WTC11 (cell line): ENCODE measurements at regions not wholly inside any gene's neighbourhood (a gene's known extent, or its start where the extent isn't known, plus 50 kb on each side); places are given as distances from the start of the nearest gene placed in this dataset.

Source experiments
- ATAC-seq: fragments of 200-7000 bp; cut with Tn5 transposase; 2 replicates; pipeline ENCODE4 v1.10.0; 2021; ENCODE audit warnings: mild to moderate bottlenecking, moderate library complexity
- CTCF ChIA-PET: fragments of 300-600 bp; sonication (Branson Sonifier 250); formaldehyde crosslinking; loops from one replicate; lab custom pipeline; 2021; ENCODE audit warnings: antibody characterized with exemption; lab: Charles Lee
- POLR2A ChIA-PET: fragments of 350-600 bp; sonication (Branson Sonifier 250); formaldehyde crosslinking; loops from one replicate; lab custom pipeline; 2021; ENCODE audit warnings: antibody characterized with exemption; lab: Charles Lee
- DNase-seq: peaks from one replicate; pipeline ENCODE4 v3.0.0; 2021; ENCODE audit warnings: low spot score
- H3K27ac Mint-ChIP-seq: 2 replicates; pipeline ENCODE4 v1.8.0; 2021; ENCODE audit warnings: mixed read lengths
- H3K27me3 Mint-ChIP-seq: 2 replicates; pipeline ENCODE4 v1.8.0; 2021; ENCODE audit warnings: low read depth, mild to moderate bottlenecking, moderate library complexity, mixed read lengths
- H3K36me3 Mint-ChIP-seq: 2 replicates; pipeline ENCODE4 v1.8.0; 2021; ENCODE audit warnings: mixed read lengths
- H3K4me1 Mint-ChIP-seq: 2 replicates; pipeline ENCODE4 v1.8.0; 2022; ENCODE audit warnings: mixed read lengths
- H3K4me3 Mint-ChIP-seq: 2 replicates; pipeline ENCODE4 v1.8.0; 2021; ENCODE audit warnings: mild to moderate bottlenecking, moderate library complexity, mixed read lengths
- H3K9me3 Mint-ChIP-seq: 2 replicates; pipeline ENCODE4 v1.8.0; 2021; ENCODE audit warnings: mixed read lengths
- CREM ChIP-seq: sonication (generic); formaldehyde crosslinking; IDR thresholded peaks from 2 replicates; pipeline ENCODE4 v1.8.1; 2022; ENCODE audit warnings: mild to moderate bottlenecking, missing genetic modification reagents, moderate library complexity
- EMX1 ChIP-seq: fragments of 250-450 bp; sonication (Bioruptor Pico); IDR thresholded peaks from 2 replicates; pipeline ENCODE4 v1.8.0; 2021; ENCODE audit warnings: mild to moderate bottlenecking
- ESRRA ChIP-seq: sonication (generic); formaldehyde crosslinking; IDR thresholded peaks from 2 replicates; pipeline ENCODE4 v1.8.1; 2022; ENCODE audit warnings: mild to moderate bottlenecking, missing genetic modification reagents, borderline replicate concordance
- ETV6 ChIP-seq: sonication (generic); formaldehyde crosslinking; IDR thresholded peaks from 2 replicates; pipeline ENCODE4 v1.8.1; 2022; ENCODE audit warnings: mild to moderate bottlenecking, missing genetic modification reagents
- GABPB1 ChIP-seq: sonication (generic); formaldehyde crosslinking; IDR thresholded peaks from 2 replicates; pipeline ENCODE4 v1.8.1; 2023; ENCODE audit warnings: mild to moderate bottlenecking, missing genetic modification reagents
- JAZF1 ChIP-seq: fragments of 250-450 bp; sonication (Bioruptor Pico); IDR thresholded peaks from 2 replicates; pipeline ENCODE4 v1.9.0; 2021; ENCODE audit warnings: moderate library complexity, mild to moderate bottlenecking, inconsistent platforms
- JUN ChIP-seq: sonication (generic); formaldehyde crosslinking; IDR thresholded peaks from 2 replicates; pipeline ENCODE4 v1.8.0; 2023; ENCODE audit warnings: mild to moderate bottlenecking, missing genetic modification reagents
- OVOL2 ChIP-seq: fragments of 250-450 bp; sonication (Bioruptor Pico); IDR thresholded peaks from 2 replicates; pipeline ENCODE4 v1.9.0; 2021; ENCODE audit warnings: mild to moderate bottlenecking, borderline replicate concordance
- RORB ChIP-seq: fragments of 250-450 bp; sonication (Bioruptor Pico); IDR thresholded peaks from 2 replicates; pipeline ENCODE4 v1.9.0; 2021; ENCODE audit warnings: mild to moderate bottlenecking
- ZNF219 ChIP-seq: sonication (generic); formaldehyde crosslinking; IDR thresholded peaks from 2 replicates; pipeline ENCODE4 v1.8.0; 2023; ENCODE audit warnings: missing genetic modification reagents, mild to moderate bottlenecking, borderline replicate concordance
- ZNF232 ChIP-seq: sonication (generic); formaldehyde crosslinking; IDR thresholded peaks from 2 replicates; pipeline ENCODE4 v1.8.0; 2022; ENCODE audit warnings: mild to moderate bottlenecking, missing genetic modification reagents
- ZNF396 ChIP-seq: fragments of 250-450 bp; sonication (Bioruptor Pico); IDR thresholded peaks from 2 replicates; pipeline ENCODE4 v1.8.0; 2021; ENCODE audit warnings: mild to moderate bottlenecking, moderate library complexity, borderline replicate concordance
- TF ChIP-seq, protein P1 (sequence below): fragments of 250-450 bp; sonication (Bioruptor Pico); IDR thresholded peaks from 2 replicates; pipeline ENCODE4 v1.9.0; 2021; ENCODE audit warnings: mild to moderate bottlenecking
- TF ChIP-seq, protein P2 (sequence below): sonication (generic); formaldehyde crosslinking; IDR thresholded peaks from 2 replicates; pipeline ENCODE4 v1.8.1; 2022; ENCODE audit warnings: low read depth, missing genetic modification reagents, borderline replicate concordance
- TF ChIP-seq, protein P3 (sequence below): sonication (generic); formaldehyde crosslinking; conservative IDR thresholded peaks from 2 replicates; pipeline ENCODE4 v1.8.1; 2023; ENCODE audit warnings: mild to moderate bottlenecking, low read depth, missing genetic modification reagents, moderate library complexity
- TF ChIP-seq, protein P4 (sequence below): sonication (generic); formaldehyde crosslinking; IDR thresholded peaks from 2 replicates; pipeline ENCODE4 v1.8.0; 2022; ENCODE audit warnings: mild to moderate bottlenecking, missing genetic modification reagents
- TF ChIP-seq, protein P5 (sequence below): sonication (generic); formaldehyde crosslinking; IDR thresholded peaks from 2 replicates; pipeline ENCODE4 v1.8.0; 2023; ENCODE audit warnings: mild to moderate bottlenecking, missing genetic modification reagents
- TF ChIP-seq, protein P6 (sequence below): sonication (generic); formaldehyde crosslinking; IDR thresholded peaks from 2 replicates; pipeline ENCODE4 v1.8.1; 2022; ENCODE audit warnings: low read depth, mild to moderate bottlenecking, moderate library complexity, missing genetic modification reagents, borderline replicate concordance

DNA sequence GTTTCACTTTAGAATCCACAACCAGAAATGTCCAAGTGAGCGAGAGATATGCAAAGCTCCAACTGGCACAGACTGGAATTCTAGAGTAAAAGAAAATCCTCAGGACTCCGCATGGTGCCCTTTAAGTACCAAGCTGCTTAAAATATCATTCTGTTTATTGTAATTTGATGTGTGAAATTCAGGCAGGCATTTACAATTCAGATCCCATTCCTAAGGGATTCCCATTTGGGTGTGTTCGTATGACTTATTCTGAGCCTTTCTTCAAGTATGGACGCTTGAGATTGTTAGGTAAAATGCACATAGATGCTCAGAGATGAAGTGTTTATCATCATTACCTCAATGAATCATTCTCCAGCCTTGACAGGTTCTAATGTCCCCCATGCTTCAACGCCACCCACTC is 99.3 kb upstream of the EEF1E1 start:
- H3K27me3 Mint-ChIP-seq, result no peaks in the 10 kb centered on the region
- H3K36me3 Mint-ChIP-seq, result no peaks in the 10 kb centered on the region
- ChIA-PET POLR2A (no interaction called here), CTCF (no interaction called here)
- no peak overlapping the region for H3K27ac Mint-ChIP-seq
- DNase-seq (no peak), ATAC-seq (no peak)
- peaks cover 4% of the 10 kb centered on the region; the same call in 1 of the 2 replicates for H3K9me3 Mint-ChIP-seq
- H3K4me1 Mint-ChIP-seq, result 0 out of 2 replicates have a peak, but pooled peaks cover 2% of the 10 kb centered on the region
- H3K4me3 Mint-ChIP-seq, result no peak overlapping the region
- TF ChIP-seq ZNF219 (CRISPR knock-in tag) (no peak), JAZF1 (CRISPR knock-in tag) (no peak)
- TF ChIP-seq, protein P1, sequence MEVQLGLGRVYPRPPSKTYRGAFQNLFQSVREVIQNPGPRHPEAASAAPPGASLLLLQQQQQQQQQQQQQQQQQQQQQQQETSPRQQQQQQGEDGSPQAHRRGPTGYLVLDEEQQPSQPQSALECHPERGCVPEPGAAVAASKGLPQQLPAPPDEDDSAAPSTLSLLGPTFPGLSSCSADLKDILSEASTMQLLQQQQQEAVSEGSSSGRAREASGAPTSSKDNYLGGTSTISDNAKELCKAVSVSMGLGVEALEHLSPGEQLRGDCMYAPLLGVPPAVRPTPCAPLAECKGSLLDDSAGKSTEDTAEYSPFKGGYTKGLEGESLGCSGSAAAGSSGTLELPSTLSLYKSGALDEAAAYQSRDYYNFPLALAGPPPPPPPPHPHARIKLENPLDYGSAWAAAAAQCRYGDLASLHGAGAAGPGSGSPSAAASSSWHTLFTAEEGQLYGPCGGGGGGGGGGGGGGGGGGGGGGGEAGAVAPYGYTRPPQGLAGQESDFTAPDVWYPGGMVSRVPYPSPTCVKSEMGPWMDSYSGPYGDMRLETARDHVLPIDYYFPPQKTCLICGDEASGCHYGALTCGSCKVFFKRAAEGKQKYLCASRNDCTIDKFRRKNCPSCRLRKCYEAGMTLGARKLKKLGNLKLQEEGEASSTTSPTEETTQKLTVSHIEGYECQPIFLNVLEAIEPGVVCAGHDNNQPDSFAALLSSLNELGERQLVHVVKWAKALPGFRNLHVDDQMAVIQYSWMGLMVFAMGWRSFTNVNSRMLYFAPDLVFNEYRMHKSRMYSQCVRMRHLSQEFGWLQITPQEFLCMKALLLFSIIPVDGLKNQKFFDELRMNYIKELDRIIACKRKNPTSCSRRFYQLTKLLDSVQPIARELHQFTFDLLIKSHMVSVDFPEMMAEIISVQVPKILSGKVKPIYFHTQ (CRISPR knock-in tag), result no peak
- TF ChIP-seq, protein P2, sequence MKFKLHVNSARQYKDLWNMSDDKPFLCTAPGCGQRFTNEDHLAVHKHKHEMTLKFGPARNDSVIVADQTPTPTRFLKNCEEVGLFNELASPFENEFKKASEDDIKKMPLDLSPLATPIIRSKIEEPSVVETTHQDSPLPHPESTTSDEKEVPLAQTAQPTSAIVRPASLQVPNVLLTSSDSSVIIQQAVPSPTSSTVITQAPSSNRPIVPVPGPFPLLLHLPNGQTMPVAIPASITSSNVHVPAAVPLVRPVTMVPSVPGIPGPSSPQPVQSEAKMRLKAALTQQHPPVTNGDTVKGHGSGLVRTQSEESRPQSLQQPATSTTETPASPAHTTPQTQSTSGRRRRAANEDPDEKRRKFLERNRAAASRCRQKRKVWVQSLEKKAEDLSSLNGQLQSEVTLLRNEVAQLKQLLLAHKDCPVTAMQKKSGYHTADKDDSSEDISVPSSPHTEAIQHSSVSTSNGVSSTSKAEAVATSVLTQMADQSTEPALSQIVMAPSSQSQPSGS, result no peak
- TF ChIP-seq, protein P3, sequence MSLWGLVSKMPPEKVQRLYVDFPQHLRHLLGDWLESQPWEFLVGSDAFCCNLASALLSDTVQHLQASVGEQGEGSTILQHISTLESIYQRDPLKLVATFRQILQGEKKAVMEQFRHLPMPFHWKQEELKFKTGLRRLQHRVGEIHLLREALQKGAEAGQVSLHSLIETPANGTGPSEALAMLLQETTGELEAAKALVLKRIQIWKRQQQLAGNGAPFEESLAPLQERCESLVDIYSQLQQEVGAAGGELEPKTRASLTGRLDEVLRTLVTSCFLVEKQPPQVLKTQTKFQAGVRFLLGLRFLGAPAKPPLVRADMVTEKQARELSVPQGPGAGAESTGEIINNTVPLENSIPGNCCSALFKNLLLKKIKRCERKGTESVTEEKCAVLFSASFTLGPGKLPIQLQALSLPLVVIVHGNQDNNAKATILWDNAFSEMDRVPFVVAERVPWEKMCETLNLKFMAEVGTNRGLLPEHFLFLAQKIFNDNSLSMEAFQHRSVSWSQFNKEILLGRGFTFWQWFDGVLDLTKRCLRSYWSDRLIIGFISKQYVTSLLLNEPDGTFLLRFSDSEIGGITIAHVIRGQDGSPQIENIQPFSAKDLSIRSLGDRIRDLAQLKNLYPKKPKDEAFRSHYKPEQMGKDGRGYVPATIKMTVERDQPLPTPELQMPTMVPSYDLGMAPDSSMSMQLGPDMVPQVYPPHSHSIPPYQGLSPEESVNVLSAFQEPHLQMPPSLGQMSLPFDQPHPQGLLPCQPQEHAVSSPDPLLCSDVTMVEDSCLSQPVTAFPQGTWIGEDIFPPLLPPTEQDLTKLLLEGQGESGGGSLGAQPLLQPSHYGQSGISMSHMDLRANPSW (CRISPR knock-in tag), result no peak

DNA sequence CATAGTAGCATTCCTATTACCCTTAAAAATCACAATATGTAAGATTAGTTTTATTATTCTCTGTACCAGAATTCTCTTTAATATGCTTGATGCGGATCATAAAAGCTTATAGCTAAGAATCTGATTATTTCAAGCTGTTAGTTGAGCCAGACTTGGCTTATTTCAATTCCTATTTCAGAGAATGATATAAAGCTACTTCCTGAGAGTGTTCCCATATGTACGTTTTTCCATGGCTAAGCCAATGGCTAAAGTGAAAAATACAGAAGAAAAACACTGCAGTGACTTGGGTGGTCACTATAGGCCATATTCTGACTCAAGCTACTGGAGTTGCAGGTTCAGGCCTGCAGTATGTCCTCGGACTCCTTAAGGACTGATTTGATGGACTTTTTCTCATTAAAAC is 97.9 kb upstream of the EEF1E1 start:
- TF ChIP-seq JUN, result no peak
- TF ChIP-seq, protein P4, sequence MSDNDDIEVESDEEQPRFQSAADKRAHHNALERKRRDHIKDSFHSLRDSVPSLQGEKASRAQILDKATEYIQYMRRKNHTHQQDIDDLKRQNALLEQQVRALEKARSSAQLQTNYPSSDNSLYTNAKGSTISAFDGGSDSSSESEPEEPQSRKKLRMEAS (CRISPR knock-in tag), result no peak
- TF ChIP-seq RORB (CRISPR knock-in tag), result no peak
- no peak for TF ChIP-seq ETV6 (CRISPR knock-in tag)
- TF ChIP-seq, protein P5, sequence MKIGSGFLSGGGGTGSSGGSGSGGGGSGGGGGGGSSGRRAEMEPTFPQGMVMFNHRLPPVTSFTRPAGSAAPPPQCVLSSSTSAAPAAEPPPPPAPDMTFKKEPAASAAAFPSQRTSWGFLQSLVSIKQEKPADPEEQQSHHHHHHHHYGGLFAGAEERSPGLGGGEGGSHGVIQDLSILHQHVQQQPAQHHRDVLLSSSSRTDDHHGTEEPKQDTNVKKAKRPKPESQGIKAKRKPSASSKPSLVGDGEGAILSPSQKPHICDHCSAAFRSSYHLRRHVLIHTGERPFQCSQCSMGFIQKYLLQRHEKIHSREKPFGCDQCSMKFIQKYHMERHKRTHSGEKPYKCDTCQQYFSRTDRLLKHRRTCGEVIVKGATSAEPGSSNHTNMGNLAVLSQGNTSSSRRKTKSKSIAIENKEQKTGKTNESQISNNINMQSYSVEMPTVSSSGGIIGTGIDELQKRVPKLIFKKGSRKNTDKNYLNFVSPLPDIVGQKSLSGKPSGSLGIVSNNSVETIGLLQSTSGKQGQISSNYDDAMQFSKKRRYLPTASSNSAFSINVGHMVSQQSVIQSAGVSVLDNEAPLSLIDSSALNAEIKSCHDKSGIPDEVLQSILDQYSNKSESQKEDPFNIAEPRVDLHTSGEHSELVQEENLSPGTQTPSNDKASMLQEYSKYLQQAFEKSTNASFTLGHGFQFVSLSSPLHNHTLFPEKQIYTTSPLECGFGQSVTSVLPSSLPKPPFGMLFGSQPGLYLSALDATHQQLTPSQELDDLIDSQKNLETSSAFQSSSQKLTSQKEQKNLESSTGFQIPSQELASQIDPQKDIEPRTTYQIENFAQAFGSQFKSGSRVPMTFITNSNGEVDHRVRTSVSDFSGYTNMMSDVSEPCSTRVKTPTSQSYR, result no peak
- TF ChIP-seq, all 79 proteins: peak for 0
- POLR2A ChIA-PET, result no interaction called here
- CTCF ChIA-PET, result no interaction called here
- no peak overlapping the region for H3K4me3 Mint-ChIP-seq
- no peak overlapping the region for H3K27ac Mint-ChIP-seq
- no peak for ATAC-seq
- H3K9me3 Mint-ChIP-seq, result peaks cover 8% of the 10 kb centered on the region
- peaks cover 7% of the 10 kb centered on the region for H3K4me1 Mint-ChIP-seq
- no peaks in the 10 kb centered on the region for H3K27me3 Mint-ChIP-seq
- no peak for DNase-seq
- no peaks in the 10 kb centered on the region for H3K36me3 Mint-ChIP-seq

DNA sequence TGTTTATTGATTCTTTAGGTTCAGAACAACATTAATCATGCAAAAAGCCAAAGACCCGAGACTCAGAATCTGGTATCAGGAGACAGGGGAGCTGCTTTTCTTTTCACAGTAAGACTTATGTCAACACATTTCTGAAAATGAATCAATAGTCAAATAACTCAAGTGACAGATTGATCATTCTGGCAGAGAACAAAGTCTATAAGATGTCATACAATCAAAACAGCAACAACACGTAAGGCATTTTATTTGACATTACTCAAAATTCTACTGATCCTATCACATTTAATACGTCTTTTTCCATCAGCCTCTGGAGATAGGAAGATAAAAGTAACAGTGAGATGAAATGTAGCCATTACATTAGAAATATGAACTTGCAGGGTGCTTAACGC is 93.4 kb upstream of the EEF1E1 start:
- no peak for TF ChIP-seq GABPB1
- TF ChIP-seq CREM (CRISPR knock-in tag), result no peak
- no peak for TF ChIP-seq ESRRA (CRISPR knock-in tag)
- no peak for TF ChIP-seq OVOL2
- TF ChIP-seq, protein P6, sequence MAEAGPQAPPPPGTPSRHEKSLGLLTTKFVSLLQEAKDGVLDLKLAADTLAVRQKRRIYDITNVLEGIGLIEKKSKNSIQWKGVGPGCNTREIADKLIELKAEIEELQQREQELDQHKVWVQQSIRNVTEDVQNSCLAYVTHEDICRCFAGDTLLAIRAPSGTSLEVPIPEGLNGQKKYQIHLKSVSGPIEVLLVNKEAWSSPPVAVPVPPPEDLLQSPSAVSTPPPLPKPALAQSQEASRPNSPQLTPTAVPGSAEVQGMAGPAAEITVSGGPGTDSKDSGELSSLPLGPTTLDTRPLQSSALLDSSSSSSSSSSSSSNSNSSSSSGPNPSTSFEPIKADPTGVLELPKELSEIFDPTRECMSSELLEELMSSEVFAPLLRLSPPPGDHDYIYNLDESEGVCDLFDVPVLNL (CRISPR knock-in tag), result no peak
- TF ChIP-seq ZNF232 (CRISPR knock-in tag), result no peak
- TF ChIP-seq EMX1, result no peak
- TF ChIP-seq ZNF396, result no peak
- DNase-seq, result no peak
- no peak for ATAC-seq
- Mint-ChIP-seq H3K9me3 (peaks cover 8% of the 10 kb centered on the region), H3K4me3 (no peak overlapping the region), H3K4me1 (peaks cover 30% of the 10 kb centered on the region), H3K27me3 (no peaks in the 10 kb centered on the region), H3K27ac (no peak overlapping the region), H3K36me3 (no peaks in the 10 kb centered on the region)
- ChIA-PET POLR2A (no interaction called here), CTCF (interaction anchor here (1.2 kb wide), 1 partner anchor 51 kb away, joined by 4 read pairs; no protein-coding TSS in a partner anchor)
